ENCODE measurements at regions not wholly inside any gene's neighbourhood (a gene's known extent, or its start where the extent isn't known, plus 50 kb on each side); places are given as distances from the start of the nearest gene placed in this dataset.

DNA sequence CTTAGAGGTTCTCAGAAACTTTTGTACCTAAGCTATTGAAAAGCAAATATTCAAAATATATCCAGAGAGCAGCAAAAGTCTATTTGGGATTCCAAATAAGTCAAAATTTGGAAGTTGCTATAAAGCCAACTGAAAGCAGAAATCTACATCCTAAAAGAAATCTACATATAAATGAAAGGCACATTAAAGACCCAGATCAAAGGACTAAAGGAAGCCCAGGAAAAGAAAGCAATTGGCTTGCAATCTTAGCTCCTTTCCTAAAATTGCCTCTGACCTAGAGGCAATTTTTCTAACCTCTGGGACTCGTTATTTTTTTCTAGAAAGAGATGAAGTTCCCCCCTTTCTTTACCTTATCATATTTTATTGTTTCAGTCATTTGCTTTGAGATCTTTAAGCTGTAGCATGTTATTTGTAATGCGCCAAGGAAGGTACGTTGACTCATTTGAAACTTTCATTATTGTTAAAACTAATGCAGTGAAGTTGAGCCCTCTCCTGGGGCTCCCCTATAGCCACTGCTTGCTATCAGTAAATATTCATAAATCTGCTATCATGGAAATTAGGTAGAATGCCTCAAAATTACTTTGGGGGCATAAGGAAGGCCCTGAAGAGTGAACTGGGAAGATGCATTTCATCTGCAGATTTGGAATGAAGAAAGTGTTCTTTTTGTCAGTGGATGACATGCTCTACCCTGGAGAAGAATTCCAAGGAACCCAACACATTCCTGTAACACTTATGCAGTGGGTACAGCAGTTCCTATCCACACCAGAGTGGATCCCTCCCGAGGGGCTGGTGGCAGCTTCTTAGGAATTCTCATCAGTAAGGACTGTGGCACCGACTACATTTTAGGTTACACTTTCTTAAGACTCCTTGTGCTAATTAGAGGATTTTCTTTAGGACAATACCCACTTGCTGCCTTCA is 177.8 kb upstream of the IGFBP7 start:
- no peaks in the 10 kb centered on the region for H3K36me3 ChIP-seq (replicated peaks in 1 of 2; ENCODE audit: control insufficient read depth in 1 of 2, insufficient read depth in 2 of 2, low read length in 2 of 2)
- no peak overlapping the region for H3K27ac ChIP-seq (ENCODE audit: extremely low read length, insufficient read depth, low read length)
- DNase-seq (ENCODE audit: low spot score) = no peak
- H4K20me1 ChIP-seq (ENCODE audit: insufficient read depth, low read length) = no peaks in the 10 kb centered on the region
- ATAC-seq = no peak
- in situ Hi-C loops (cut with HindIII; ENCODE audit: extremely low pct_ligation_motif_present, low pct_unique_long_range_greater_than_20kb) (no loop called here), intact Hi-C loops (cut with micrococcal nuclease; ENCODE audit: unreplicated experiment) (no loop called here)
- no peak overlapping the region for H3K9ac ChIP-seq (ENCODE audit: insufficient read depth, low read depth, low read length)
- H3K4me1 ChIP-seq (ENCODE audit: insufficient read depth, low read length) = no peaks in the 10 kb centered on the region
- WGBS (ENCODE audit: low lambda C conversion rate) = 18% methylated on average over 5 of the region's 5 CpGs
- no peak overlapping the region for H2AFZ ChIP-seq (ENCODE audit: low read length)
- H3K4me3 ChIP-seq (replicated peaks in 1 of 3; ENCODE audit: insufficient read depth in 1 of 3, low read depth in 2 of 3, low read length in 3 of 3) = no peak overlapping the region
- TF ChIP-seq PAWR (CRISPR knock-in tag; IDR thresholded peaks at IDR 0.05; ENCODE audit: borderline replicate concordance) = no peak
- POLR2A ChIA-PET = no interaction called here
- H3K9me3 ChIP-seq (ENCODE audit: low read length) = no peaks in the 10 kb centered on the region
- CTCF ChIA-PET (ENCODE audit: low intra/inter-chr PET ratio, low total read pairs) = no interaction called here
- FAIRE-seq = no peak
- no peak overlapping the region for H3K4me2 ChIP-seq (ENCODE audit: low read depth, low read length)
- no TSS peak for BruUV-seq (replicated peaks)
- no peaks in the 10 kb centered on the region; a peak in 1 of 5 replicates for H3K27me3 ChIP-seq (ENCODE audit: control insufficient read depth in 1 of 2, insufficient read depth in 2 of 2, low read length in 2 of 2)
- H3K79me2 ChIP-seq (ENCODE audit: insufficient read depth, low read length) = no peaks in the 10 kb centered on the region

GRCh38 chr4:57282933-57283310 is 172.7 kb upstream of the IGFBP7 start:
- Histone ChIP-seq H3K27ac (ENCODE audit: extremely low read length, insufficient read depth, low read length) (no peak overlapping the region), H3K9me3 (ENCODE audit: low read length) (no peaks in the 10 kb centered on the region), H3K9ac (ENCODE audit: insufficient read depth, low read depth, low read length) (no peak overlapping the region), H3K27me3 (ENCODE audit: control insufficient read depth in 1 of 2, insufficient read depth in 2 of 2, low read length in 2 of 2) (no peaks in the 10 kb centered on the region; a peak in 2 of 5 replicates), H3K36me3 (replicated peaks in 1 of 2; ENCODE audit: control insufficient read depth in 1 of 2, insufficient read depth in 2 of 2, low read length in 2 of 2) (no peaks in the 10 kb centered on the region), H4K20me1 (ENCODE audit: insufficient read depth, low read length) (no peaks in the 10 kb centered on the region), H3K4me3 (replicated peaks in 1 of 3; ENCODE audit: insufficient read depth in 1 of 3, low read depth in 2 of 3, low read length in 3 of 3) (no peak overlapping the region), H3K4me1 (ENCODE audit: insufficient read depth, low read length) (no peaks in the 10 kb centered on the region), H3K79me2 (ENCODE audit: insufficient read depth, low read length) (no peaks in the 10 kb centered on the region), H2AFZ (ENCODE audit: low read length) (no peak overlapping the region), H3K4me2 (ENCODE audit: low read depth, low read length) (no peak overlapping the region)
- DNase-seq (ENCODE audit: low spot score) (no peak), FAIRE-seq (no peak), ATAC-seq (no peak)
- 0% methylated on average over 1 of the region's 1 CpG for WGBS (ENCODE audit: low lambda C conversion rate)
- in situ Hi-C loops (cut with HindIII; ENCODE audit: extremely low pct_ligation_motif_present, low pct_unique_long_range_greater_than_20kb) = no loop called here
- intact Hi-C loops (cut with micrococcal nuclease; ENCODE audit: unreplicated experiment) = no loop called here
- BruUV-seq (replicated peaks) = no TSS peak
- POLR2A ChIA-PET = no interaction called here
- CTCF ChIA-PET (ENCODE audit: low intra/inter-chr PET ratio, low total read pairs) = no interaction called here
- TF ChIP-seq ZBTB39 (CRISPR knock-in tag; IDR thresholded peaks at IDR 0.05) (no peak), ZNF350 (CRISPR knock-in tag; IDR thresholded peaks at IDR 0.05; ENCODE audit: borderline replicate concordance, low read depth) (no peak), NFIB (CRISPR knock-in tag; IDR thresholded peaks at IDR 0.05; ENCODE audit: borderline replicate concordance) (no peak), REXO4 (CRISPR knock-in tag; IDR thresholded peaks at IDR 0.05; ENCODE audit: borderline replicate concordance) (no peak), ZBTB42 (CRISPR knock-in tag; IDR thresholded peaks at IDR 0.05) (no peak), KAT7 (CRISPR knock-in tag; IDR thresholded peaks at IDR 0.05; ENCODE audit: borderline replicate concordance) (no peak), PHF20 (CRISPR knock-in tag; IDR thresholded peaks at IDR 0.05) (no peak), ATF1 (CRISPR knock-in tag; IDR thresholded peaks at IDR 0.05) (no peak), ZNF703 (CRISPR knock-in tag; IDR thresholded peaks at IDR 0.05; ENCODE audit: borderline replicate concordance) (no peak), IKZF1 (IDR thresholded peaks at IDR 0.05) (no peak)
- TF ChIP-seq, protein P1, sequence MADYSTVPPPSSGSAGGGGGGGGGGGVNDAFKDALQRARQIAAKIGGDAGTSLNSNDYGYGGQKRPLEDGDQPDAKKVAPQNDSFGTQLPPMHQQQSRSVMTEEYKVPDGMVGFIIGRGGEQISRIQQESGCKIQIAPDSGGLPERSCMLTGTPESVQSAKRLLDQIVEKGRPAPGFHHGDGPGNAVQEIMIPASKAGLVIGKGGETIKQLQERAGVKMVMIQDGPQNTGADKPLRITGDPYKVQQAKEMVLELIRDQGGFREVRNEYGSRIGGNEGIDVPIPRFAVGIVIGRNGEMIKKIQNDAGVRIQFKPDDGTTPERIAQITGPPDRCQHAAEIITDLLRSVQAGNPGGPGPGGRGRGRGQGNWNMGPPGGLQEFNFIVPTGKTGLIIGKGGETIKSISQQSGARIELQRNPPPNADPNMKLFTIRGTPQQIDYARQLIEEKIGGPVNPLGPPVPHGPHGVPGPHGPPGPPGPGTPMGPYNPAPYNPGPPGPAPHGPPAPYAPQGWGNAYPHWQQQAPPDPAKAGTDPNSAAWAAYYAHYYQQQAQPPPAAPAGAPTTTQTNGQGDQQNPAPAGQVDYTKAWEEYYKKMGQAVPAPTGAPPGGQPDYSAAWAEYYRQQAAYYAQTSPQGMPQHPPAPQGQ (CRISPR knock-in tag; IDR thresholded peaks at IDR 0.05; ENCODE audit: borderline replicate concordance) = no peak
- TF ChIP-seq, protein P2, sequence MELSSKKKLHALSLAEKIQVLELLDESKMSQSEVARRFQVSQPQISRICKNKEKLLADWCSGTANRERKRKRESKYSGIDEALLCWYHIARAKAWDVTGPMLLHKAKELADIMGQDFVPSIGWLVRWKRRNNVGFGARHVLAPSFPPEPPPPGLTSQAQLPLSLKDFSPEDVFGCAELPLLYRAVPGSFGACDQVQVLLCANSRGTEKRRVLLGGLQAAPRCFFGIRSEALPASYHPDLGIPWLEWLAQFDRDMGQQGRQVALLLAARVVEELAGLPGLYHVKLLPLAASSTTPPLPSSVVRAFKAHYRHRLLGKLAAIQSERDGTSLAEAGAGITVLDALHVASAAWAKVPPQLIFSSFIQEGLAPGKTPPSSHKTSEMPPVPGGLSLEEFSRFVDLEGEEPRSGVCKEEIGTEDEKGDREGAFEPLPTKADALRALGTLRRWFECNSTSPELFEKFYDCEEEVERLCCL (CRISPR knock-in tag; IDR thresholded peaks at IDR 0.05; ENCODE audit: borderline replicate concordance) = no peak

Data from HepG2 (cell line).